DND-41 (cell line): ENCODE measurements at regions not wholly inside any gene's neighbourhood (a gene's known extent, or its start where the extent isn't known, plus 50 kb on each side); places are given as distances from the start of the nearest gene placed in this dataset.

Experiments
- EZH2 ChIP-seq: IDR thresholded peaks from 3 replicates; pipeline ENCODE4 v1.6.1; 2012; ENCODE audit warnings: borderline replicate concordance, low read depth, mild to moderate bottlenecking, moderate library complexity, low read length, inconsistent platforms; ENCODE audit not compliant: severe bottlenecking
- TF ChIP-seq, protein P1 (sequence below): IDR thresholded peaks from 2 replicates; pipeline ENCODE4 v1.5.1; 2012; ENCODE audit warnings: borderline replicate concordance, low read length, moderate library complexity, mild to moderate bottlenecking; ENCODE audit not compliant: poor library complexity, severe bottlenecking; ENCODE audit errors: extremely low read depth

DNA sequence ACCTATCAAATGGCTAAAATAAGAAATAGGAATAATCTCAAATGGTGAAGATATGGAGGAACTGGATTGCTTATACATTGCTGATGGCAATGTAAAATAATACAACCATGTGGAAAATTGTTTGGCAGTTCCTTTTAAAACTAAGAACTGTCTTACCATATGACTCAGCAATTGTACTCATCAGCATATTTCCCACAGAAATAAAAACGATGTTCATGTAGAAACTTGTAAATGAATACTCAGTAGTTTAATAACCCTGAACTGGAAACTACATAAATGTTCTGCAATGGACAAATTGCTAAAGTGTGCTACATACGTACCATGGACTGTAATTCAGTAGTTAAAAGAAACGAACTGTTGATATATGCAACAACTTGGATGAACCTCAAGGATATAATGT is 253.9 kb upstream of the RBMS3 start:
- TF ChIP-seq EZH2: no peak
- TF ChIP-seq, protein P1, sequence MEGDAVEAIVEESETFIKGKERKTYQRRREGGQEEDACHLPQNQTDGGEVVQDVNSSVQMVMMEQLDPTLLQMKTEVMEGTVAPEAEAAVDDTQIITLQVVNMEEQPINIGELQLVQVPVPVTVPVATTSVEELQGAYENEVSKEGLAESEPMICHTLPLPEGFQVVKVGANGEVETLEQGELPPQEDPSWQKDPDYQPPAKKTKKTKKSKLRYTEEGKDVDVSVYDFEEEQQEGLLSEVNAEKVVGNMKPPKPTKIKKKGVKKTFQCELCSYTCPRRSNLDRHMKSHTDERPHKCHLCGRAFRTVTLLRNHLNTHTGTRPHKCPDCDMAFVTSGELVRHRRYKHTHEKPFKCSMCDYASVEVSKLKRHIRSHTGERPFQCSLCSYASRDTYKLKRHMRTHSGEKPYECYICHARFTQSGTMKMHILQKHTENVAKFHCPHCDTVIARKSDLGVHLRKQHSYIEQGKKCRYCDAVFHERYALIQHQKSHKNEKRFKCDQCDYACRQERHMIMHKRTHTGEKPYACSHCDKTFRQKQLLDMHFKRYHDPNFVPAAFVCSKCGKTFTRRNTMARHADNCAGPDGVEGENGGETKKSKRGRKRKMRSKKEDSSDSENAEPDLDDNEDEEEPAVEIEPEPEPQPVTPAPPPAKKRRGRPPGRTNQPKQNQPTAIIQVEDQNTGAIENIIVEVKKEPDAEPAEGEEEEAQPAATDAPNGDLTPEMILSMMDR: no peak
